ENCODE measurements at regions not wholly inside any gene's neighbourhood (a gene's known extent, or its start where the extent isn't known, plus 50 kb on each side); places are given as distances from the start of the nearest gene placed in this dataset.

DNA sequence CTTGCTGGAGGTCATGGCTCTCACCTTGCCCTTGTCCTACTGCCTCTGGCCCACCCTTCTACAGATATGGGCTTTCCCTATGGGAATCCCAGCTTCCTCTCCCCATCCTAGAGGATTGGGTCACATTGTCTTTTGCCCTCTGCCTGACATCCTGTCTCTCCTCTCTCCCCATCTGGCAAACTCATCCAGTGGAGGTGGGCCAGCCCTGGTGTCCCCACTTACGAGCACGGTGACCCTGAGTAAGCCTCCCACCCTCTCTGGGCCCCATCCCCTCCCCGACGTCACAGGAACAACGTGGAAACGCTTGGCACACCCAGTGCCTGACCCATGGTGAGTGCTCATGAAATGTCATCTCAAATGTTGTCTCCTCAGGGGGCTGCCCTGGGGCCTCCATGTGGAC is 56.1 kb upstream of the ID3 start:
- no peak for DNase-seq (ENCODE audit: low spot score)

DNA sequence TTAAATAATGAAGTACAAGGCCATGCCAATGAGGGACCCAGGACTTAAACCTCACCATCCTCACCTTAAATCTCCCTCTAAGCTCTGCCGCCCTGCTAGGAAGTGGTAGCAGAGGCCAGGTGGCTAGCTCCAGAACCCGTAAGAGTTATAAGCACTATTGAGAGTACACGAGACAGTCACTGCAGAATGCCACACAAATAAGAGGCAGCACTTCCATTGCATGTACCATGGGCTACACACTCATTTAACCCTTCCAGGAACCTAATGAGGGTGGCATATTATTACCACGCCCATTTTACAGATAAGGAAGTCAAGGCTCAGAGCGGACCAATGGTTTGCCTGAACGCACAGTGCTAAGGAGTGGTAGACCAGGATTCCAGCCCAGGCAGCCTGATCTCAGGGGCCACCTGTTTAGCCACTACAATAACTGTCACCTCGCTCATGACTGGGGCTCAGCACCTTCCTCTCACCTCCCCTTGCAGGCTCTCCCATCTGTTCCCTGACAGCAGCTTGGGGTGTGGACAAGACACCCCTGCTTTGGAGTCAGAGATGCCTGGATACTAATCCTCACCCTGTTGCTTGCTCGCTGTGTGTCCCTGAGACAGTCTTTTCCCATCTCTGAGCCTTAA is 54.8 kb upstream of the ID3 start:
- DNase-seq (ENCODE audit: low spot score) = no peak

DNA sequence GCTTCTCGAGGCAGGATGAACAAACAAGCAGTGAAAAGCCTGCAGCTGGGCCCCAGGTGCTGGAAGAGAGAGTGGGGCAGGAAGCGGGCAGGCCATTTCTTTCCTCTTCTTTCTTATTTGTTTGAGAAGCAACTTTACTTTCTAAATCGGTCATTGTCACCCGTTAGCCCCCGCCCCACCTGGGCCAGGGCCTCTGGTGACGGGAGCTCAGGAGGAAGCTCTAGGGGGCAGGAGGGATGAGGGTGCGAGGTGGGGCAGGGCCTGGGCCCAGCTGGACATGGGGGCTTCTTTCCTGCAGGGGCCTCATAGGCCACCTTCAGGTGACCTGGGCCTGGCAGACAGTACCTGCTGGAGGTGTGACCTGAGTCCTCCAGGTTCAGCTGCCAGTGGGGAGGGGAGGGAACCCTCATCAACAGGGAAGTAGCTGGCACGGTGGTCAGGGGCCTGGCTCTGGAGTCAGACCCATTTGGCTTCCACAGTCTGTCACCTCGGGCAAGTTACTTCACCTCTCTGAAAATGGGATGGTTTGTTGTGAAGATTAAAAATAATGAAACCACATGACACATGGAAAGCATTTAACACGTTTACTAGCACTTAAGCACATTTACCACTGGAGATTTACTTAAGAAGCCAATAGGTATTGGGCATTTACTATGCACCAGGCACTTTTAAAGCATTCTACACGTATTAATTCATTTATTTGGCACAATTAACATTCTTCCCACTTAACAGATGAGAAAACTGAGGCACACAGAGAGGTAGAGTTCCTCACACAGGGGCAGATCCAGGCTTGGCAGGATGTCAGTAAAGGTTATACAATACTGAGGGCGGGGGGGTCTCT is 54.1 kb upstream of the ID3 start:
- DNase-seq (ENCODE audit: low spot score) = peak; percentile 37

DNA sequence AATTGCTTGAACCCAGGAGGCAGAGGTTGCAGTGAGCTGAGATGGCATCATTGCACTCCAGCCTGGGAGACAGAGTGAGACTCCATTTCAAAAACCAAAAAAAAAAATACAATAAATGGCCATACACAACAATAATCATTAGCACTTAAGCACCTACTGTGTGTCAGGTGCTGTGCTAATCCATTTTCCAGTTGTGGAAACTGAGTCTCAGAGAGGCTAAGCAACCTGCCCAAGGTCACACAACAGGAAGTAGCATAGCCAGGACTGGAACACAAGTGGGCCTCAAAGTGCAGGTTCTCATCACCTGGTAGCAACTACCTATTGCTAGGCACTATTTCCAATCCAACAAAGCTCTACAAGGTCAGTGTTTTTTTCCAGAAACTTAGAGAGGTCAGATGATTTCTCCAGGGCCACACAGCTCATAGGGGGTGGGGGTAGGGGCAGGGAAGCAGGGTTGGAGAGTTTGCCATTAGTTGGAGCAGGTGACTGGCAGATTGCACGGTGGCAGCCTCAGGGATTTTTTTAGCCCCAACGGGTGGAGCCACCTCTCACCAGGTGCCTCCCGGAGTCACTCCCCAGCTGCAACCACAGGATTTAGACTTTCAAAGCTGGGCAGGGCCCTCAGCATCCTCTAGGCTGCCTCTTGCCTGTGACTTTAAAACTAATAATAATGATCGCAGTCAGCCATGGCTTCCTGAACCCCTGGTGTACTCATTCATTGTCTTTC is 52.5 kb upstream of the ID3 start:
- DNase-seq (ENCODE audit: low spot score) = no peak

DNA sequence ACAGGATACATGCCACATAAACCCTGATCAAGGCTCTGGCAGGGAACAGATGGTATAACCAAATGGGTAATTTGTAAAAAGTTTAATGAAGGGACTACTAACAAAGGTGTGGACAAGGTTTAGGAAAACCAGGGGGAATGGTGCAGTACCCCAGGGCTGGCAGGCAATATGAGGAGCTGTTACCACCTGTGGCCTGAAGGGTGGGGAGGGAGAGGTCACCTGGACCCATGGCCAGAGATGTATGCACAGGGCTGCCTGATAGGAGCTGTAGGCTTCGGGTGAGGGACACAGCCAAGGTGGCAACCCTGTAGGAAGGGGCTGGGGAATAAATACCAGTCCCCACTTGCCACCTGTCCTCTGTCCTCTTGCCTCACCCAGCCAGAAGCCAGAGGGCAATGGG is 51.4 kb upstream of the ID3 start:
- DNase-seq (ENCODE audit: low spot score) = no peak

DNA sequence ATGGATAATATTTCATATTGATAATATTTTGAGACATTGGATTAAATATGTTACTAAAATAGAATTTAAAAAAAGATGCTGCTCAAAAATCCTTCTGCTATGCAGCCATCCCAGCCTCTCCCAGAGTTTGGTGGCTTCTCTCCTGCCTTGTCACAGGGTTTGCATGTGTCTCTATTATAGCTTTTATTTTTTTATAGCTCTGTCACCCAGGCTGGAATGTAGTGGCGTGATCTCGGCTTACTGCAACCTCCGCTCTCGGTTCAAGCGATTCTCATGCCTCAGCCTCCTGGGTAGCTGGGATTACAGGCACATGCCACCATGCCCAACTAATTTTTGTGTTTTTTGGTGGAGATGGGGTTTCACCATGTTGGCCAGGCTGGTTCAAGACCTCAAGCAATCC is 50.7 kb upstream of the ID3 start:
- no peak for DNase-seq (ENCODE audit: low spot score)
